IPS DF 6.9 (cell line): ENCODE measurements at regions not wholly inside any gene's neighbourhood (a gene's known extent, or its start where the extent isn't known, plus 50 kb on each side); places are given as distances from the start of the nearest gene placed in this dataset.
"Not testable (repeated sequence)": the region's sequence is repeated elsewhere in the genome, so short reads cannot be mapped to it uniquely, and the experiment has no call there.

Experiments
- DNase-seq: peaks from one replicate; pipeline ENCODE4 v3.0.0-alpha.2; 2013; ENCODE audit warnings: low read depth, low spot score
- H3K27ac ChIP-seq: one replicate; pipeline ENCODE4 v1.5.1; 2013; ENCODE audit warnings: low read length, control low read depth
- H3K27me3 ChIP-seq: 2 replicates; pipeline ENCODE4 v1.6.1; 2013; ENCODE audit warnings: mild to moderate bottlenecking, low read length; ENCODE audit not compliant: control insufficient read depth, insufficient read depth
- H3K36me3 ChIP-seq: 2 replicates; pipeline ENCODE4 v1.6.1; 2013; ENCODE audit warnings: low read length; ENCODE audit not compliant: control insufficient read depth, insufficient read depth
- H3K4me1 ChIP-seq: 2 replicates; pipeline ENCODE4 v1.6.1; 2013; ENCODE audit warnings: low read length; ENCODE audit not compliant: control insufficient read depth, insufficient read depth
- H3K4me3 ChIP-seq: 2 replicates; pipeline ENCODE4 v1.5.1; 2013; ENCODE audit warnings: mild to moderate bottlenecking, low read length
- H3K9me3 ChIP-seq: 2 replicates; pipeline ENCODE4 v1.6.1; 2013; ENCODE audit warnings: low read length, inconsistent platforms; ENCODE audit not compliant: control insufficient read depth, insufficient read depth
- WGBS: extraction: QIAGEN DNeasy Blood & Tissue Kit; methylation state at CpG from one replicate; pipeline ENCODE4 v1.1.7; 2013; ENCODE audit warnings: mixed read lengths, missing lambda C conversion rate; ENCODE audit not compliant: insufficient read length, insufficient coverage; 5-methylcytosine and 5-hydroxymethylcytosine counted together

- Histone ChIP-seq H3K27me3 (no peaks in the 10 kb centered on the region), H3K4me3 (no peak overlapping the region), H3K36me3 (no peaks in the 10 kb centered on the region), H3K9me3 (no peaks in the 10 kb centered on the region), H3K4me1 (no peaks in the 10 kb centered on the region; the same call in 1 of the 2 replicates), H3K27ac (no peak overlapping the region)
- DNase-seq: no peak
- no CpG with 5 or more reads among the region's 2 CpGs for WGBS
These were observed 165.1 kb downstream of the COG6 start for GRCh38 chr13:39820606-39821005.

- no peaks in the 10 kb centered on the region for H3K9me3 ChIP-seq
- DNase-seq: no peak
- H3K27ac ChIP-seq: no peak overlapping the region
- H3K27me3 ChIP-seq: no peaks in the 10 kb centered on the region
- peaks cover 1% of the 10 kb centered on the region; the same call in 1 of the 2 replicates for H3K4me1 ChIP-seq
- no peaks in the 10 kb centered on the region for H3K36me3 ChIP-seq
- WGBS: no CpG with 5 or more reads among the region's 1 CpG
- H3K4me3 ChIP-seq: no peak overlapping the region
These were observed 166.5 kb downstream of the COG6 start for GRCh38 chr13:39821977-39822376.

GRCh38 chr13:39822437-39822836 lies 167.0 kb downstream of the COG6 start:
- DNase-seq: no peak
- peaks cover 1% of the 10 kb centered on the region; the same call in 1 of the 2 replicates for H3K4me1 ChIP-seq
- H3K4me3 ChIP-seq: no peak overlapping the region
- H3K36me3 ChIP-seq: no peaks in the 10 kb centered on the region
- no peaks in the 10 kb centered on the region for H3K27me3 ChIP-seq
- H3K27ac ChIP-seq: no peak overlapping the region
- WGBS: no CpG with 5 or more reads among the region's 3 CpGs
- no peaks in the 10 kb centered on the region for H3K9me3 ChIP-seq

GRCh38 chr13:39823063-39823713 lies 167.7 kb downstream of the COG6 start:
- no peak for DNase-seq
- H3K36me3 ChIP-seq: no peaks in the 10 kb centered on the region
- WGBS: no CpG with 5 or more reads among the region's 6 CpGs

GRCh38 chr13:39825886-39826285 lies 170.4 kb downstream of the COG6 start:
- peaks cover 1% of the 10 kb centered on the region; the same call in 1 of the 2 replicates for H3K4me1 ChIP-seq
- H3K9me3 ChIP-seq: no peaks in the 10 kb centered on the region
- no peak overlapping the region for H3K4me3 ChIP-seq
- no CpG with 5 or more reads among the region's 6 CpGs for WGBS
- H3K27me3 ChIP-seq: no peaks in the 10 kb centered on the region
- no peak overlapping the region for H3K27ac ChIP-seq
- no peak for DNase-seq
- H3K36me3 ChIP-seq: no peaks in the 10 kb centered on the region

More at GRCh38 chr13:39823063-39823713, 167.7 kb downstream of the COG6 start:
- no peak overlapping the region for H3K27ac ChIP-seq
- H3K4me3 ChIP-seq: no peak overlapping the region
- H3K9me3 ChIP-seq: no peaks in the 10 kb centered on the region
- H3K4me1 ChIP-seq: peaks cover 1% of the 10 kb centered on the region; the same call in 1 of the 2 replicates
- no peaks in the 10 kb centered on the region for H3K27me3 ChIP-seq

GRCh38 chr13:39835253-39835652 lies 179.8 kb downstream of the COG6 start:
- H3K36me3 ChIP-seq: no peaks in the 10 kb centered on the region
- no peaks in the 10 kb centered on the region for H3K27me3 ChIP-seq
- WGBS: no CpG with 5 or more reads among the region's 7 CpGs
- no peak overlapping the region for H3K4me3 ChIP-seq
- H3K27ac ChIP-seq: no peak overlapping the region
- no peaks in the 10 kb centered on the region for H3K9me3 ChIP-seq
- no peaks in the 10 kb centered on the region for H3K4me1 ChIP-seq
- no peak for DNase-seq

- H3K36me3 ChIP-seq: no peaks in the 10 kb centered on the region
- no peak for DNase-seq
- no peak overlapping the region for H3K27ac ChIP-seq
- no peaks in the 10 kb centered on the region for H3K4me1 ChIP-seq
- H3K4me3 ChIP-seq: no peak overlapping the region
- H3K27me3 ChIP-seq: no peaks in the 10 kb centered on the region
- no peaks in the 10 kb centered on the region for H3K9me3 ChIP-seq
- WGBS: no CpG with 5 or more reads among the region's 2 CpGs
These were observed 180.6 kb downstream of the COG6 start for GRCh38 chr13:39836038-39836437.

GRCh38 chr13:39837866-39838265 lies 182.4 kb downstream of the COG6 start:
- not testable (repeated sequence) for H3K36me3 ChIP-seq, H3K4me3 ChIP-seq, H3K9me3 ChIP-seq, H3K27ac ChIP-seq, H3K4me1 ChIP-seq, H3K27me3 ChIP-seq, DNase-seq
- WGBS: no CpG with 5 or more reads among the region's 1 CpG

GRCh38 chr13:39840201-39840600 lies 184.7 kb downstream of the COG6 start:
- whole genome bisulfite sequencing: no CpG with 5 or more reads among the region's 3 CpGs
- H3K4me3 ChIP-seq: no peak overlapping the region
- no peak overlapping the region for H3K27ac ChIP-seq
- H3K36me3 ChIP-seq: no peaks in the 10 kb centered on the region
- H3K4me1 ChIP-seq: no peaks in the 10 kb centered on the region
- H3K27me3 ChIP-seq: no peaks in the 10 kb centered on the region
- no peaks in the 10 kb centered on the region for H3K9me3 ChIP-seq
- no peak for DNase-seq

- WGBS: no CpG with 5 or more reads among the region's 3 CpGs
- no peaks in the 10 kb centered on the region for H3K4me1 ChIP-seq
- no peak overlapping the region for H3K4me3 ChIP-seq
These were observed 191.9 kb downstream of the COG6 start for GRCh38 chr13:39847336-39847735.

GRCh38 chr13:39855236-39855635 lies 199.8 kb downstream of the COG6 start:
- H3K36me3 ChIP-seq: no peaks in the 10 kb centered on the region
- H3K27me3 ChIP-seq: no peaks in the 10 kb centered on the region
- no CpG with 5 or more reads among the region's 4 CpGs for WGBS
- no peak overlapping the region for H3K4me3 ChIP-seq
- no peaks in the 10 kb centered on the region; the same call in 1 of the 2 replicates for H3K9me3 ChIP-seq
- no peak overlapping the region for H3K27ac ChIP-seq
- DNase-seq: no peak
- no peaks in the 10 kb centered on the region; the same call in 1 of the 2 replicates for H3K4me1 ChIP-seq

More at GRCh38 chr13:39847336-39847735, 191.9 kb downstream of the COG6 start:
- Histone ChIP-seq H3K9me3 (no peaks in the 10 kb centered on the region), H3K27me3 (no peaks in the 10 kb centered on the region), H3K36me3 (no peaks in the 10 kb centered on the region), H3K27ac (no peak overlapping the region)
- no peak for DNase-seq
